ENCODE measurements at regions not wholly inside any gene's neighbourhood (a gene's known extent, or its start where the extent isn't known, plus 50 kb on each side); places are given as distances from the start of the nearest gene placed in this dataset.

GRCh38 chr21:38959692-38960061 lies 153.9 kb downstream of the ETS2 start:
- TF ChIP-seq GATA2 (IDR thresholded peaks at IDR 0.05; ENCODE audit: low read depth, low read length) (no peak), GATA3 (IDR thresholded peaks at IDR 0.05; ENCODE audit: low read depth, low read length) (no peak)

GRCh38 chr21:38958940-38959691 lies 153.4 kb downstream of the ETS2 start:
- TF ChIP-seq GATA3 (IDR thresholded peaks at IDR 0.05; ENCODE audit: low read depth, low read length) (no peak), GATA2 (IDR thresholded peaks at IDR 0.05; ENCODE audit: low read depth, low read length) (no peak)

GRCh38 chr21:38958323-38958705 lies 152.6 kb downstream of the ETS2 start:
- TF ChIP-seq GATA3 (IDR thresholded peaks at IDR 0.05; ENCODE audit: low read depth, low read length) (no peak), GATA2 (IDR thresholded peaks at IDR 0.05; ENCODE audit: low read depth, low read length) (no peak)

- TF ChIP-seq GATA2 (IDR thresholded peaks at IDR 0.05; ENCODE audit: low read depth, low read length), result no peak
- no peak for TF ChIP-seq GATA3 (IDR thresholded peaks at IDR 0.05; ENCODE audit: low read depth, low read length)
These were observed 152.0 kb downstream of the ETS2 start for GRCh38 chr21:38957575-38958322.

- TF ChIP-seq GATA2 (IDR thresholded peaks at IDR 0.05; ENCODE audit: low read depth, low read length), result 0 out of 2 replicates have a peak, but pooled peaks have one; percentile 12
- no peak for TF ChIP-seq GATA3 (IDR thresholded peaks at IDR 0.05; ENCODE audit: low read depth, low read length)
These were observed 151.3 kb downstream of the ETS2 start for GRCh38 chr21:38956856-38957571.

- TF ChIP-seq GATA3 (IDR thresholded peaks at IDR 0.05; ENCODE audit: low read depth, low read length) (no peak), GATA2 (IDR thresholded peaks at IDR 0.05; ENCODE audit: low read depth, low read length) (no peak)
These were observed 150.8 kb downstream of the ETS2 start for GRCh38 chr21:38956521-38956855.

- TF ChIP-seq GATA3 (IDR thresholded peaks at IDR 0.05; ENCODE audit: low read depth, low read length) (no peak), GATA2 (IDR thresholded peaks at IDR 0.05; ENCODE audit: low read depth, low read length) (no peak)
These were observed 150.3 kb downstream of the ETS2 start for GRCh38 chr21:38956007-38956406.

- TF ChIP-seq GATA2 (IDR thresholded peaks at IDR 0.05; ENCODE audit: low read depth, low read length), result no peak
- TF ChIP-seq GATA3 (IDR thresholded peaks at IDR 0.05; ENCODE audit: low read depth, low read length), result no peak
These were observed 149.8 kb downstream of the ETS2 start for GRCh38 chr21:38955495-38955894.

- TF ChIP-seq GATA3 (IDR thresholded peaks at IDR 0.05; ENCODE audit: low read depth, low read length) (no peak), GATA2 (IDR thresholded peaks at IDR 0.05; ENCODE audit: low read depth, low read length) (no peak)
These were observed 148.9 kb downstream of the ETS2 start for GRCh38 chr21:38954588-38955004.

GRCh38 chr21:38953516-38953915 lies 147.8 kb downstream of the ETS2 start:
- TF ChIP-seq GATA3 (IDR thresholded peaks at IDR 0.05; ENCODE audit: low read depth, low read length) (no peak), GATA2 (IDR thresholded peaks at IDR 0.05; ENCODE audit: low read depth, low read length) (no peak)

- TF ChIP-seq GATA3 (IDR thresholded peaks at IDR 0.05; ENCODE audit: low read depth, low read length) (no peak), GATA2 (IDR thresholded peaks at IDR 0.05; ENCODE audit: low read depth, low read length) (no peak)
These were observed 147.2 kb downstream of the ETS2 start for GRCh38 chr21:38952890-38953289.

- TF ChIP-seq GATA2 (IDR thresholded peaks at IDR 0.05; ENCODE audit: low read depth, low read length) (no peak), GATA3 (IDR thresholded peaks at IDR 0.05; ENCODE audit: low read depth, low read length) (no peak)
These were observed 145.5 kb downstream of the ETS2 start for GRCh38 chr21:38951095-38951730.

GRCh38 chr21:38950435-38951094 lies 144.8 kb downstream of the ETS2 start:
- no peak for TF ChIP-seq GATA3 (IDR thresholded peaks at IDR 0.05; ENCODE audit: low read depth, low read length)
- no peak for TF ChIP-seq GATA2 (IDR thresholded peaks at IDR 0.05; ENCODE audit: low read depth, low read length)

- TF ChIP-seq GATA2 (IDR thresholded peaks at IDR 0.05; ENCODE audit: low read depth, low read length) (no peak), GATA3 (IDR thresholded peaks at IDR 0.05; ENCODE audit: low read depth, low read length) (no peak)
These were observed 143.3 kb downstream of the ETS2 start for GRCh38 chr21:38949070-38949380.

All from SH-SY5Y (cell line).